ENCODE measurements at regions not wholly inside any gene's neighbourhood (a gene's known extent, or its start where the extent isn't known, plus 50 kb on each side); places are given as distances from the start of the nearest gene placed in this dataset.

DNA sequence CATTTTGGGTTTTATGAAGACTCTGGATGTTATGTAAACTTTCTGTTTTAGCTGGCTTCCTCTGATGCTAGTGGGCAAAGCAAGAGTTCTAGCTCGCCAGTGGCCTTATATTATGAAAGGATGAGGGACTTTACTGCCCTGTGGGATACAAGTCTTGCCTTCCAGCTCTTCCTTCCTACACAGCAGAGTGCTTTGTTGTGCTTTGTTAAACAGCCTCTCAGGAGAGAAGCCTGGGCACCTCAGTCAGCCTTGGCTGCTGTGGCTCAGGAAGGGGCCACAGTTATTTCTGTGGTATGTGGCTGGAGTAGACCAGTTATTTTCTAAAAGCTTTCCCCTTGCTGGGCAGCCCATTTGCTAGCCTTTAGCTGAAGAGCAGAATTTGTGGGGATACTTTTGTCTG lies 69.5 kb upstream of the SUCLG2 start:
- Histone ChIP-seq H3K79me2 (ENCODE audit: insufficient read depth, low read length) (no peaks in the 10 kb centered on the region), H3K36me3 (ENCODE audit: insufficient read depth, low read length) (no peaks in the 10 kb centered on the region), H2AFZ (ENCODE audit: low read length) (no peak overlapping the region), H3K9me2 (ENCODE audit: low read depth, low read length) (no peaks in the 10 kb centered on the region), H3K9me3 (ENCODE audit: low read length) (0 out of 2 replicates have a peak, but pooled peaks cover 2% of the 10 kb centered on the region), H3K27ac (ENCODE audit: low read depth, low read length, poor library complexity, severe bottlenecking) (no peak overlapping the region), H3K4me1 (ENCODE audit: insufficient read depth, low read length, severe bottlenecking) (no peaks in the 10 kb centered on the region), H3K4me3 (ENCODE audit: low read depth, low read length, poor library complexity, severe bottlenecking) (no peak overlapping the region), H3F3A (ENCODE audit: insufficient read depth, low read length) (no peaks in the 10 kb centered on the region), H4K20me1 (ENCODE audit: insufficient read depth, low read length) (no peaks in the 10 kb centered on the region), H3K27me3 (ENCODE audit: insufficient read depth, low read length) (no peaks in the 10 kb centered on the region), H3K4me2 (ENCODE audit: low read length) (no peak overlapping the region), H3K9ac (ENCODE audit: low read length) (no peak overlapping the region)
- TF ChIP-seq EZH2 (IDR thresholded peaks at IDR 0.05; ENCODE audit: borderline replicate concordance, low read length), result no peak
- no peak for TF ChIP-seq CTCF (IDR thresholded peaks at IDR 0.05; ENCODE audit: low read length)

GRCh38 chr3:67719333-67719732 lies 64.9 kb upstream of the SUCLG2 start:
- H3K27ac ChIP-seq (ENCODE audit: low read depth, low read length, poor library complexity, severe bottlenecking), result no peak overlapping the region
- no peak overlapping the region for H3K4me2 ChIP-seq (ENCODE audit: low read length)

GRCh38 chr3:67715971-67716370 lies 61.6 kb upstream of the SUCLG2 start:
- H3K79me2 ChIP-seq (ENCODE audit: insufficient read depth, low read length), result no peaks in the 10 kb centered on the region
- no peak for TF ChIP-seq CTCF (IDR thresholded peaks at IDR 0.05; ENCODE audit: low read length)
- TF ChIP-seq EZH2 (IDR thresholded peaks at IDR 0.05; ENCODE audit: borderline replicate concordance, low read length), result no peak
- H3K36me3 ChIP-seq (ENCODE audit: insufficient read depth, low read length), result no peaks in the 10 kb centered on the region
- no peaks in the 10 kb centered on the region for H3F3A ChIP-seq (ENCODE audit: insufficient read depth, low read length)
- H3K4me2 ChIP-seq (ENCODE audit: low read length), result no peak overlapping the region
- no peaks in the 10 kb centered on the region for H3K4me1 ChIP-seq (ENCODE audit: insufficient read depth, low read length, severe bottlenecking)
- H3K9me3 ChIP-seq (ENCODE audit: low read length), result 0 out of 2 replicates have a peak, but pooled peaks cover 2% of the 10 kb centered on the region
- no peak overlapping the region for H2AFZ ChIP-seq (ENCODE audit: low read length)
- no peaks in the 10 kb centered on the region for H3K27me3 ChIP-seq (ENCODE audit: insufficient read depth, low read length)
- H4K20me1 ChIP-seq (ENCODE audit: insufficient read depth, low read length), result no peaks in the 10 kb centered on the region
- no peak overlapping the region for H3K9ac ChIP-seq (ENCODE audit: low read length)
- H3K9me2 ChIP-seq (ENCODE audit: low read depth, low read length), result no peaks in the 10 kb centered on the region
- no peak overlapping the region for H3K4me3 ChIP-seq (ENCODE audit: low read depth, low read length, poor library complexity, severe bottlenecking)
- no peak overlapping the region for H3K27ac ChIP-seq (ENCODE audit: low read depth, low read length, poor library complexity, severe bottlenecking)

More at GRCh38 chr3:67719333-67719732, 64.9 kb upstream of the SUCLG2 start:
- no peak overlapping the region for H2AFZ ChIP-seq (ENCODE audit: low read length)
- no peaks in the 10 kb centered on the region for H3K79me2 ChIP-seq (ENCODE audit: insufficient read depth, low read length)
- no peaks in the 10 kb centered on the region for H3K9me2 ChIP-seq (ENCODE audit: low read depth, low read length)
- H3K9me3 ChIP-seq (ENCODE audit: low read length), result 0 out of 2 replicates have a peak, but pooled peaks cover 2% of the 10 kb centered on the region
- H4K20me1 ChIP-seq (ENCODE audit: insufficient read depth, low read length), result no peaks in the 10 kb centered on the region
- no peaks in the 10 kb centered on the region for H3K27me3 ChIP-seq (ENCODE audit: insufficient read depth, low read length)
- H3F3A ChIP-seq (ENCODE audit: insufficient read depth, low read length), result no peaks in the 10 kb centered on the region
- TF ChIP-seq EZH2 (IDR thresholded peaks at IDR 0.05; ENCODE audit: borderline replicate concordance, low read length) (no peak), CTCF (IDR thresholded peaks at IDR 0.05; ENCODE audit: low read length) (no peak)
- H3K4me3 ChIP-seq (ENCODE audit: low read depth, low read length, poor library complexity, severe bottlenecking), result no peak overlapping the region
- no peak overlapping the region for H3K9ac ChIP-seq (ENCODE audit: low read length)
- H3K4me1 ChIP-seq (ENCODE audit: insufficient read depth, low read length, severe bottlenecking), result no peaks in the 10 kb centered on the region
- no peaks in the 10 kb centered on the region for H3K36me3 ChIP-seq (ENCODE audit: insufficient read depth, low read length)

Measured in OCI-LY1 (cell line).